ENCODE measurements at regions not wholly inside any gene's neighbourhood (a gene's known extent, or its start where the extent isn't known, plus 50 kb on each side); places are given as distances from the start of the nearest gene placed in this dataset.
"Not testable (repeated sequence)": the region's sequence is repeated elsewhere in the genome, so short reads cannot be mapped to it uniquely, and the experiment has no call there.

DNA sequence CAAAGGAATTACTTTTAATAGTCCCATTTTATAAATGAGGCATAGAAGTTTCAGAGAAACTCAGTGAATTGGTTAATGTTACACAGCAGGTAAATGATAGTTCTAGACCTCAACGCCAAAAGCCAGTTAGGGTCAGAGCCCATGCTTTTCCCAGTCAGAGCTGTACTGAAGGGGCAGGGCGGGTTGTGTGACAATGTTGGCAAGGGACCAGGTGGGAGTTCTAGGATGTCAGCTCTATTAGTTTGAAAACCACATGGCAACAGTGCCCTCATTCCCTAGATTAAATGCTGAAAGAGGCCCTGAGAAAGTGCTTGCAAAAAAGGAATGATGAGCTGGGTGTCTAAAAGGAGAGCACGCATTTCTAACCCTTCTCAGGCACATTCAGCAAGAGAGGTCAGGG, 65.4 kb upstream of the EPHB1 start:
- no peaks in the 10 kb centered on the region for H3K36me3 ChIP-seq (ENCODE audit: insufficient read depth, low read length)
- no peak overlapping the region for H2AFZ ChIP-seq (ENCODE audit: low read depth, low read length)
- Mint-ChIP-seq H3K27ac (ENCODE audit: unreplicated experiment) (no peak overlapping the region), H3K4me1 (ENCODE audit: low read depth, unreplicated experiment) (peaks cover 2% of the 10 kb centered on the region), H3K9me3 (ENCODE audit: unreplicated experiment) (no peaks in the 10 kb centered on the region), H3K27me3 (ENCODE audit: low read depth, unreplicated experiment) (peaks cover 3% of the 10 kb centered on the region), H3K4me3 (ENCODE audit: unreplicated experiment) (no peak overlapping the region), H3K36me3 (ENCODE audit: low read depth, unreplicated experiment) (no peaks in the 10 kb centered on the region)
- FAIRE-seq (no peak), DNase-seq (ENCODE audit: low read depth) (no peak)
- no peaks in the 10 kb centered on the region for H3K9me3 ChIP-seq (ENCODE audit: insufficient read depth, low read depth, low read length)
- H3K4me3 ChIP-seq (ENCODE audit: insufficient read depth, low read depth, low read length): no peak overlapping the region
- H4K20me1 ChIP-seq (ENCODE audit: insufficient read depth, low read length): no peaks in the 10 kb centered on the region
- H3K27me3 ChIP-seq (ENCODE audit: insufficient read depth, low read length): no peaks in the 10 kb centered on the region
- H3K27ac ChIP-seq (ENCODE audit: low read depth, low read length): no peak overlapping the region
- H3K4me2 ChIP-seq (ENCODE audit: low read length): no peak overlapping the region
- TF ChIP-seq, protein P1, sequence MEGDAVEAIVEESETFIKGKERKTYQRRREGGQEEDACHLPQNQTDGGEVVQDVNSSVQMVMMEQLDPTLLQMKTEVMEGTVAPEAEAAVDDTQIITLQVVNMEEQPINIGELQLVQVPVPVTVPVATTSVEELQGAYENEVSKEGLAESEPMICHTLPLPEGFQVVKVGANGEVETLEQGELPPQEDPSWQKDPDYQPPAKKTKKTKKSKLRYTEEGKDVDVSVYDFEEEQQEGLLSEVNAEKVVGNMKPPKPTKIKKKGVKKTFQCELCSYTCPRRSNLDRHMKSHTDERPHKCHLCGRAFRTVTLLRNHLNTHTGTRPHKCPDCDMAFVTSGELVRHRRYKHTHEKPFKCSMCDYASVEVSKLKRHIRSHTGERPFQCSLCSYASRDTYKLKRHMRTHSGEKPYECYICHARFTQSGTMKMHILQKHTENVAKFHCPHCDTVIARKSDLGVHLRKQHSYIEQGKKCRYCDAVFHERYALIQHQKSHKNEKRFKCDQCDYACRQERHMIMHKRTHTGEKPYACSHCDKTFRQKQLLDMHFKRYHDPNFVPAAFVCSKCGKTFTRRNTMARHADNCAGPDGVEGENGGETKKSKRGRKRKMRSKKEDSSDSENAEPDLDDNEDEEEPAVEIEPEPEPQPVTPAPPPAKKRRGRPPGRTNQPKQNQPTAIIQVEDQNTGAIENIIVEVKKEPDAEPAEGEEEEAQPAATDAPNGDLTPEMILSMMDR (IDR thresholded peaks at IDR 0.05; ENCODE audit: insufficient read depth, low read depth, low read length): no peak
- TF ChIP-seq EZH2 (IDR thresholded peaks at IDR 0.05; ENCODE audit: insufficient read depth, low read length): no peak
- H3K4me1 ChIP-seq (ENCODE audit: insufficient read depth, low read length): no peaks in the 10 kb centered on the region
- no peak overlapping the region for H3K9ac ChIP-seq (ENCODE audit: low read length)
- H3K79me2 ChIP-seq (ENCODE audit: insufficient read depth, low read length): no peaks in the 10 kb centered on the region

DNA sequence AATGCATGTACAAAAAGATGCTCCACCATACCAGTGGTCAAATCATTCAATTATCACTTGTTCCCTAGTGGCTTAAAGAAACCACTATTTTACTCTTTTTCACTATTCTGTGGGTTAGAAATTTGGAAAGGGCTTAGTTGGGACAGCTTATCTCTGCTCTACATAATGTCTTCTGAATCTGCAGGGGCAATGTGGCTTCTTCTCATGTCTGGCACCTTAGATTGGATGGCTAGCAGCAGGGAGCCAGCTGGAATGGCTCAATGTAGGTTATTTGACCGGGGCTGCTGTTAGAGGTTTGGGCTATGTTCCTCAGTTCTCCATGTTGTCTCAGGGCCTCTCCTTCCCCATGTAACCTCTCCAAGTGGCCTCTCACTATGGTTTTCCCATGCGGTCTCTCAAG, 57.5 kb upstream of the EPHB1 start:
- no peaks in the 10 kb centered on the region for H3K9me3 Mint-ChIP-seq (ENCODE audit: unreplicated experiment)
- FAIRE-seq: no peak
- H3K4me2 ChIP-seq (ENCODE audit: low read length): no peak overlapping the region
- H3K27ac ChIP-seq (ENCODE audit: low read depth, low read length): no peak overlapping the region
- no peak overlapping the region for H3K27ac Mint-ChIP-seq (ENCODE audit: unreplicated experiment)
- H3K4me1 Mint-ChIP-seq (ENCODE audit: low read depth, unreplicated experiment): no peaks in the 10 kb centered on the region
- no peak for TF ChIP-seq EZH2 (IDR thresholded peaks at IDR 0.05; ENCODE audit: insufficient read depth, low read length)
- TF ChIP-seq, protein P1 (IDR thresholded peaks at IDR 0.05; ENCODE audit: insufficient read depth, low read depth, low read length): no peak
- H3K79me2 ChIP-seq (ENCODE audit: insufficient read depth, low read length): no peaks in the 10 kb centered on the region
- H3K27me3 ChIP-seq (ENCODE audit: insufficient read depth, low read length): no peaks in the 10 kb centered on the region
- no peaks in the 10 kb centered on the region for H3K9me3 ChIP-seq (ENCODE audit: insufficient read depth, low read depth, low read length)
- no peak for DNase-seq (ENCODE audit: low read depth)
- H3K27me3 Mint-ChIP-seq (ENCODE audit: low read depth, unreplicated experiment): peaks cover 20% of the 10 kb centered on the region
- H3K36me3 Mint-ChIP-seq (ENCODE audit: low read depth, unreplicated experiment): no peaks in the 10 kb centered on the region
- H4K20me1 ChIP-seq (ENCODE audit: insufficient read depth, low read length): no peaks in the 10 kb centered on the region
- no peak overlapping the region for H3K9ac ChIP-seq (ENCODE audit: low read length)
- H3K4me3 Mint-ChIP-seq (ENCODE audit: unreplicated experiment): no peak overlapping the region
- H3K4me3 ChIP-seq (ENCODE audit: insufficient read depth, low read depth, low read length): no peak overlapping the region
- no peak overlapping the region for H2AFZ ChIP-seq (ENCODE audit: low read depth, low read length)
- no peaks in the 10 kb centered on the region for H3K36me3 ChIP-seq (ENCODE audit: insufficient read depth, low read length)
- H3K4me1 ChIP-seq (ENCODE audit: insufficient read depth, low read length): no peaks in the 10 kb centered on the region

DNA sequence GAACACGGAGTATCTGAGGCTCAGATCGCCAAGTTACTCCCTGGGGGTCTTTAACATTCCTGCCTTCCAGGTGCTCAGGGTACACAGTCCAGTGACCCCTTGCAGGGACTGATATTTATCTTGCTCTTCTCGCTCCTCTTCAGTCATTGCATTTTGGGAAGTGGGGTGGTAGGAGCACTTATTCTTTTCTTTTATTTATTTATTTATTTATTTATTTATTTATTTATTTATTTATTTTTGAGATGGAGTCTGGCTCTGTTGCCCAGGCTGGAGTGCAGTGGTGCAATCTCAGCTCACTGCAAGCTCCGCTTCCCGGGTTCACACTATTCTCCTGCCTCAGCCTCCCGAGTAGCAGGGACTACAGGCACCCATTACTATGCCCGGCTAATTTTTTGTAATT, 55.0 kb upstream of the EPHB1 start:
- not testable (repeated sequence) for H3K36me3 Mint-ChIP-seq (ENCODE audit: low read depth, unreplicated experiment); H3K4me1 ChIP-seq (ENCODE audit: insufficient read depth, low read length); H4K20me1 ChIP-seq (ENCODE audit: insufficient read depth, low read length); DNase-seq (ENCODE audit: low read depth); H3K9me3 ChIP-seq (ENCODE audit: insufficient read depth, low read depth, low read length); H3K9ac ChIP-seq (ENCODE audit: low read length); H3K79me2 ChIP-seq (ENCODE audit: insufficient read depth, low read length); H3K36me3 ChIP-seq (ENCODE audit: insufficient read depth, low read length); H3K4me3 Mint-ChIP-seq (ENCODE audit: unreplicated experiment); H3K4me3 ChIP-seq (ENCODE audit: insufficient read depth, low read depth, low read length); H3K4me1 Mint-ChIP-seq (ENCODE audit: low read depth, unreplicated experiment); FAIRE-seq; H3K27ac Mint-ChIP-seq (ENCODE audit: unreplicated experiment); H3K9me3 Mint-ChIP-seq (ENCODE audit: unreplicated experiment); H3K27me3 ChIP-seq (ENCODE audit: insufficient read depth, low read length); H3K27ac ChIP-seq (ENCODE audit: low read depth, low read length); H3K4me2 ChIP-seq (ENCODE audit: low read length); H2AFZ ChIP-seq (ENCODE audit: low read depth, low read length)
- H3K27me3 Mint-ChIP-seq (ENCODE audit: low read depth, unreplicated experiment): peaks cover 33% of the 10 kb centered on the region

Measured in astrocyte (in vitro differentiated cells and primary cell).